Panc1 (cell line): ENCODE measurements at regions not wholly inside any gene's neighbourhood (a gene's known extent, or its start where the extent isn't known, plus 50 kb on each side); places are given as distances from the start of the nearest gene placed in this dataset.
A peak's percentile ranks its signal among the peaks of the same experiment; 100 is the strongest.

Experiments
- ATAC-seq: fragments of 200-7000 bp; cut with Tn5 transposase; 2 replicates; pipeline ENCODE4 v1.9.1; 2020; ENCODE audit warnings: mild to moderate bottlenecking, moderate library complexity
- BruUV-seq: library from RNA; stranded (reverse); fragments of 400-500 nt; replicated peaks from 2 replicates; lab custom pipeline; 2021; lab: Mats Ljungman, UMichigan
- CTCF ChIA-PET: fragments of 300-600 bp; sonication (Branson Sonifier 250); formaldehyde crosslinking; loops from one replicate; lab custom pipeline; 2022; ENCODE audit warnings: antibody characterized with exemption; lab: Charles Lee
- POLR2A ChIA-PET: fragments of 300-600 bp; sonication (Branson Sonifier 250); formaldehyde crosslinking; loops from one replicate; lab custom pipeline; 2022; ENCODE audit warnings: antibody characterized with exemption; lab: Charles Lee
- DNase-seq: peaks from one replicate; pipeline ENCODE4 v3.0.0-alpha.2; 2010; ENCODE audit warnings: low read depth, low spot score
- H3K27ac ChIP-seq: 2 replicates; pipeline ENCODE4 v1.5.1; 2011; ENCODE audit warnings: mild to moderate bottlenecking, low read length, inconsistent platforms
- H3K27me3 ChIP-seq: fragments of 200-500 bp; sonication (Bioruptor generic); 2 replicates; pipeline ENCODE4 v1.6.0; 2014; ENCODE audit warnings: low read length, inconsistent platforms; ENCODE audit not compliant: control insufficient read depth, insufficient read depth
- H3K36me3 ChIP-seq: fragments of 200-500 bp; sonication (Bioruptor generic); 2 replicates; pipeline ENCODE4 v1.5.1; 2014; ENCODE audit warnings: inconsistent platforms, mild to moderate bottlenecking, low read length, moderate library complexity; ENCODE audit not compliant: control insufficient read depth, insufficient read depth
- H3K4me1 ChIP-seq: 2 replicates; pipeline ENCODE4 v1.5.1; 2011; ENCODE audit warnings: inconsistent platforms, mild to moderate bottlenecking, low read length, moderate library complexity; ENCODE audit not compliant: control insufficient read depth, insufficient read depth
- H3K4me3 ChIP-seq, 2 experiments: 2 replicates each; pipeline ENCODE4 v1.5.1; 2011 to 2012; ENCODE audit warnings: low read depth in 2 of 2, low read length in 2 of 2, mild to moderate bottlenecking in 2 of 2, inconsistent platforms in 1 of 2, moderate library complexity in 1 of 2
- H3K9me3 ChIP-seq: fragments of 200-500 bp; sonication (Bioruptor generic); 2 replicates; pipeline ENCODE4 v1.5.1; 2014; ENCODE audit warnings: low read depth, mild to moderate bottlenecking, inconsistent platforms, low read length, moderate library complexity; ENCODE audit not compliant: control insufficient read depth, insufficient read depth
- CTCF ChIP-seq: fragments of 450-650 bp; IDR thresholded peaks from 2 replicates; pipeline ENCODE4 v1.5.1; 2017; ENCODE audit warnings: mild to moderate bottlenecking
- POLR2AphosphoS5 ChIP-seq: IDR thresholded peaks from 2 replicates; pipeline ENCODE4 v1.6.1; 2012; ENCODE audit warnings: mild to moderate bottlenecking, low read depth, low read length, moderate library complexity
- SIN3A ChIP-seq: IDR thresholded peaks from 2 replicates; pipeline ENCODE4 v1.6.1; 2012; ENCODE audit warnings: low read depth, mild to moderate bottlenecking, low read length, moderate library complexity, borderline replicate concordance; ENCODE audit not compliant: insufficient read depth
- TCF7L2 ChIP-seq: IDR thresholded peaks from 2 replicates; pipeline ENCODE4 v1.6.1; 2011; ENCODE audit warnings: mild to moderate bottlenecking, low read depth, low read length, inconsistent platforms
- in situ Hi-C: cut with HindIII; loops from 2 replicates; pipeline ENCODE4 v1.10.0; 2016; ENCODE audit warnings: low sequenced_read_pairs, low pct_unique_long_range_greater_than_20kb
- intact Hi-C: fragments of 100-400 bp; cut with micrococcal nuclease; formaldehyde crosslinking; loops from one replicate; pipeline ENCODE4 v1.10.0; 2022; ENCODE audit not compliant: unreplicated experiment
- TF ChIP-seq, protein P1 (sequence below), 2 experiments: IDR thresholded peaks; 2 replicates each; pipeline ENCODE4 v1.6.1; 2011 to 2012; ENCODE audit warnings: low read depth in 2 of 2, control low read depth in 1 of 2, low read length in 1 of 2, mild to moderate bottlenecking in 1 of 2, moderate library complexity in 1 of 2; ENCODE audit not compliant: insufficient read depth in 1 of 2

- no peaks in the 10 kb centered on the region; the same call in 1 of the 2 replicates for H3K4me1 ChIP-seq
- H3K27ac ChIP-seq = peak overlapping the region; percentile 72; the same call in 1 of the 2 replicates
- no peaks in the 10 kb centered on the region for H3K36me3 ChIP-seq
- no peak for TF ChIP-seq POLR2AphosphoS5
- no peak for TF ChIP-seq SIN3A
- no peak overlapping the region for H3K4me3 ChIP-seq
- intact Hi-C loops (no loop called here), in situ Hi-C loops (no loop called here)
- no TSS peak for BruUV-seq
- H3K9me3 ChIP-seq = no peaks in the 10 kb centered on the region
- ATAC-seq = no peak
- no peaks in the 10 kb centered on the region for H3K27me3 ChIP-seq
- ChIA-PET POLR2A (no interaction called here), CTCF (no interaction called here)
- no peak for DNase-seq
Measured at GRCh38 chr5:14081791-14082190, 61.4 kb upstream of the TRIO start.

DNA sequence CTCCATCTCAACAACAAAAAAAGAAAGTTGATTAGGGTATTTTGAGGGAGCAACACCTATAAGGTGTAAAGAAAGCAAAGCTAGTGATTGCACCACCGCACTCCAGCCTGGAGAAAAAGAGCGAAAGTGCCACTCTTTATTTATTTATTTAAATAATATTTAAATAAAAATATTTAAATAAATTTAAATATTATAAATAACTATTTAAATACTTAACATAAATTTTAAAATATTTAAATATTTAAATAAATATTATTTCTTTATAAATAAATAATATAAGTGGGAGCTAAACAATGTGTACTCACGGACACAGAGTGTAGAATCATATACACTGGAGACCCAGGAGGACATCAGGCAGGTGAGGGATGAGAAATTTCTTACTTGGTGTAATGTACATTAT, 64.4 kb upstream of the TRIO start:
- no peak for DNase-seq
- intact Hi-C loops = no loop called here
- TF ChIP-seq SIN3A (no peak), TCF7L2 (no peak), POLR2AphosphoS5 (no peak), CTCF (no peak)
- TF ChIP-seq, protein P1, sequence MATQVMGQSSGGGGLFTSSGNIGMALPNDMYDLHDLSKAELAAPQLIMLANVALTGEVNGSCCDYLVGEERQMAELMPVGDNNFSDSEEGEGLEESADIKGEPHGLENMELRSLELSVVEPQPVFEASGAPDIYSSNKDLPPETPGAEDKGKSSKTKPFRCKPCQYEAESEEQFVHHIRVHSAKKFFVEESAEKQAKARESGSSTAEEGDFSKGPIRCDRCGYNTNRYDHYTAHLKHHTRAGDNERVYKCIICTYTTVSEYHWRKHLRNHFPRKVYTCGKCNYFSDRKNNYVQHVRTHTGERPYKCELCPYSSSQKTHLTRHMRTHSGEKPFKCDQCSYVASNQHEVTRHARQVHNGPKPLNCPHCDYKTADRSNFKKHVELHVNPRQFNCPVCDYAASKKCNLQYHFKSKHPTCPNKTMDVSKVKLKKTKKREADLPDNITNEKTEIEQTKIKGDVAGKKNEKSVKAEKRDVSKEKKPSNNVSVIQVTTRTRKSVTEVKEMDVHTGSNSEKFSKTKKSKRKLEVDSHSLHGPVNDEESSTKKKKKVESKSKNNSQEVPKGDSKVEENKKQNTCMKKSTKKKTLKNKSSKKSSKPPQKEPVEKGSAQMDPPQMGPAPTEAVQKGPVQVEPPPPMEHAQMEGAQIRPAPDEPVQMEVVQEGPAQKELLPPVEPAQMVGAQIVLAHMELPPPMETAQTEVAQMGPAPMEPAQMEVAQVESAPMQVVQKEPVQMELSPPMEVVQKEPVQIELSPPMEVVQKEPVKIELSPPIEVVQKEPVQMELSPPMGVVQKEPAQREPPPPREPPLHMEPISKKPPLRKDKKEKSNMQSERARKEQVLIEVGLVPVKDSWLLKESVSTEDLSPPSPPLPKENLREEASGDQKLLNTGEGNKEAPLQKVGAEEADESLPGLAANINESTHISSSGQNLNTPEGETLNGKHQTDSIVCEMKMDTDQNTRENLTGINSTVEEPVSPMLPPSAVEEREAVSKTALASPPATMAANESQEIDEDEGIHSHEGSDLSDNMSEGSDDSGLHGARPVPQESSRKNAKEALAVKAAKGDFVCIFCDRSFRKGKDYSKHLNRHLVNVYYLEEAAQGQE (IDR thresholded peaks at IDR 0.05; ENCODE audit: insufficient read depth in 1 of 2, low read depth in 2 of 2, low read length in 1 of 2) = no peak
- no peaks in the 10 kb centered on the region for H3K36me3 ChIP-seq
- no TSS peak for BruUV-seq
- H3K27me3 ChIP-seq = no peaks in the 10 kb centered on the region
- H3K9me3 ChIP-seq = no peaks in the 10 kb centered on the region
- H3K4me3 ChIP-seq = no peak overlapping the region
- ChIA-PET CTCF (no interaction called here), POLR2A (interaction anchor here (0.6 kb wide), 1 partner anchor 40 kb away, joined by 3 read pairs; no protein-coding TSS in a partner anchor)
- in situ Hi-C loops = no loop called here
- H3K27ac ChIP-seq = 0 out of 2 replicates have a peak overlapping the region, but pooled peaks have one; percentile 2
- ATAC-seq = no peak
- peaks cover 6% of the 10 kb centered on the region; the same call in 1 of the 2 replicates for H3K4me1 ChIP-seq

DNA sequence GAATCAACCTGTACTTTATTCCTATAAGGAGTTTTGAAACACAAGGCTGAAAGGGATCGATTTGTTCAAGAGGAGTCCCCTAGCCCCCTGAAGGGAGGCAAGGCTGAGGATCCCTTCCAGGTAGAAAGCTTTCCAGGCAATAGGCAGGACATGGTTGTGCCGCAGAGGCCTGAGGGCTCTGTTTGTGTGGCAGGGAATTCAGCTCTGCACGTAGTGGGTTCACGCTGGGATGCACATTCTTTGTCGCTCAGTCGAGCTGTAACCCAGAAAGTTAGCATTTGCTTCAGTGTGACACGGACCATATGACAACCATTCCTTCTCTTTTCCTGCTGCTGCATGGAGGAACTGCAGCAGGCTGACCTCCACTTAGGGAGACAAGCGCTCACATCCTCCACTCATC, 65.6 kb upstream of the TRIO start:
- Histone ChIP-seq H3K36me3 (no peaks in the 10 kb centered on the region), H3K27ac (peak overlapping the region; percentile 10), H3K9me3 (no peaks in the 10 kb centered on the region), H3K27me3 (no peaks in the 10 kb centered on the region), H3K4me1 (peaks cover 6% of the 10 kb centered on the region; the same call in 1 of the 2 replicates), H3K4me3 (no peak overlapping the region)
- DNase-seq (no peak), ATAC-seq (peak; percentile 31; the same call in 1 of the 2 replicates)
- TF ChIP-seq CTCF = no peak
- TF ChIP-seq, protein P1 (IDR thresholded peaks at IDR 0.05; ENCODE audit: insufficient read depth in 1 of 2, low read depth in 2 of 2, low read length in 1 of 2) = no peak
- TF ChIP-seq TCF7L2 = no peak
- TF ChIP-seq POLR2AphosphoS5 = no peak
- no peak for TF ChIP-seq SIN3A
- intact Hi-C loops = no loop called here
- ChIA-PET POLR2A (no interaction called here), CTCF (no interaction called here)
- in situ Hi-C loops = no loop called here
- no TSS peak for BruUV-seq
